ENCODE measurements at regions not wholly inside any gene's neighbourhood (a gene's known extent, or its start where the extent isn't known, plus 50 kb on each side); places are given as distances from the start of the nearest gene placed in this dataset.

DNA sequence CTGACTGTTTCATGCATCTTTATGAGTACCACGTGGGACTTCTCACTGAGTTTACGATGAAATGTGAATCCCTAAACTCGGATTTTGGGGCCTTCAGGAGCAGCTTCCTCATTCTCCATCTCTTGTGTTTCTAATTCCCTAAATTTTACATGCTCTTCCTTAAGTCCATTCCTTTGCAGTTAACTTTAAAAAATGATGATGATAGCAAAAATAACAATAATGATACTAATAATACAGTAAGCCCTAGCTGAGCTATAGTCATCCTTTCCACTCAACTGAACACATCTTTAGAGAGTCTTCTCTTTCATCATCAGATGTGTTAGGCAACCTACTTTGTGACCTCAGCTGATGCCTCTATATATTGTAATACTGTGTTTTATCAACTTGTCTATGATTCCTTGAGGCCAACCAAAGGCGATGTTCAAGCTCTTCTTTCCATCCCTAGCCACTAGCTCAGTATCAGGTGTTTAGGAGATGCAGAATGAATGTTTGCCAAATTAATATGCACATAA lies 1196.4 kb downstream of the VRK1 start:
- FAIRE-seq (no peak), ATAC-seq (no peak), DNase-seq (ENCODE audit: low spot score) (no peak)
- Histone ChIP-seq H3K9me3 (ENCODE audit: low read length) (peaks cover 95% of the 10 kb centered on the region), H3K27me3 (ENCODE audit: control insufficient read depth in 1 of 2, insufficient read depth in 2 of 2, low read length in 2 of 2) (no peaks in the 10 kb centered on the region), H3K27ac (ENCODE audit: extremely low read length, insufficient read depth, low read length) (no peak overlapping the region), H3K4me3 (replicated peaks in 1 of 3; ENCODE audit: insufficient read depth in 1 of 3, low read depth in 2 of 3, low read length in 3 of 3) (no peak overlapping the region), H3K79me2 (ENCODE audit: insufficient read depth, low read length) (no peaks in the 10 kb centered on the region), H4K20me1 (ENCODE audit: insufficient read depth, low read length) (no peaks in the 10 kb centered on the region), H3K4me2 (ENCODE audit: low read depth, low read length) (no peak overlapping the region), H3K4me1 (ENCODE audit: insufficient read depth, low read length) (no peaks in the 10 kb centered on the region), H2AFZ (ENCODE audit: low read length) (no peak overlapping the region), H3K36me3 (replicated peaks in 1 of 2; ENCODE audit: control insufficient read depth in 1 of 2, insufficient read depth in 2 of 2, low read length in 2 of 2) (no peaks in the 10 kb centered on the region), H3K9ac (ENCODE audit: insufficient read depth, low read depth, low read length) (no peak overlapping the region)
- CTCF ChIA-PET (ENCODE audit: low intra/inter-chr PET ratio, low total read pairs) = no interaction called here
- WGBS (ENCODE audit: low lambda C conversion rate) = 3% methylated on average over 4 of the region's 4 CpGs
- in situ Hi-C loops (cut with HindIII; ENCODE audit: extremely low pct_ligation_motif_present, low pct_unique_long_range_greater_than_20kb) = loop anchor here (25.0 kb wide), 1 partner anchor 1269 kb away; the partner anchor contains the start of gene BCL11B
- no TSS peak for BruUV-seq (replicated peaks)
- POLR2A ChIA-PET = no interaction called here
- intact Hi-C loops (cut with micrococcal nuclease; ENCODE audit: unreplicated experiment) = no loop called here
- TF ChIP-seq ZNF691 (CRISPR knock-in tag; IDR thresholded peaks at IDR 0.05; ENCODE audit: borderline replicate concordance, low read depth) (no peak), POLR2A (IDR thresholded peaks at IDR 0.05; ENCODE audit: insufficient read depth in 1 of 2, low read depth in 2 of 2, low read length in 2 of 2) (no peak), MAFK (conservative IDR thresholded peaks at IDR 0.05 in 1 of 2, IDR thresholded peaks at IDR 0.05 in 1 of 2; ENCODE audit: low read length in 2 of 2) (peak; percentile 80 to 89), MAFF (IDR thresholded peaks at IDR 0.05; ENCODE audit: low read depth, low read length) (peak; percentile 78)

- H3K27me3 ChIP-seq (ENCODE audit: control insufficient read depth in 1 of 2, insufficient read depth in 2 of 2, low read length in 2 of 2) = no peaks in the 10 kb centered on the region
- POLR2A ChIA-PET = no interaction called here
- intact Hi-C loops (cut with micrococcal nuclease; ENCODE audit: unreplicated experiment) = no loop called here
- BruUV-seq (replicated peaks) = no TSS peak
- H3K4me2 ChIP-seq (ENCODE audit: low read depth, low read length) = no peak overlapping the region
- no peak overlapping the region for H3K9ac ChIP-seq (ENCODE audit: insufficient read depth, low read depth, low read length)
- DNase-seq (ENCODE audit: low spot score) = no peak
- H3K27ac ChIP-seq (ENCODE audit: extremely low read length, insufficient read depth, low read length) = no peak overlapping the region
- peaks cover 96% of the 10 kb centered on the region for H3K9me3 ChIP-seq (ENCODE audit: low read length)
- FAIRE-seq = no peak
- no peaks in the 10 kb centered on the region for H3K4me1 ChIP-seq (ENCODE audit: insufficient read depth, low read length)
- H2AFZ ChIP-seq (ENCODE audit: low read length) = no peak overlapping the region
- no peak for ATAC-seq
- WGBS (ENCODE audit: low lambda C conversion rate) = 16% methylated on average over 5 of the region's 5 CpGs
- in situ Hi-C loops (cut with HindIII; ENCODE audit: extremely low pct_ligation_motif_present, low pct_unique_long_range_greater_than_20kb) = loop anchor here (25.0 kb wide), 1 partner anchor 1268 kb away; the partner anchor contains the start of gene BCL11B
- no peaks in the 10 kb centered on the region for H4K20me1 ChIP-seq (ENCODE audit: insufficient read depth, low read length)
- no peak overlapping the region for H3K4me3 ChIP-seq (replicated peaks in 1 of 3; ENCODE audit: insufficient read depth in 1 of 3, low read depth in 2 of 3, low read length in 3 of 3)
- no peaks in the 10 kb centered on the region for H3K79me2 ChIP-seq (ENCODE audit: insufficient read depth, low read length)
- no peaks in the 10 kb centered on the region for H3K36me3 ChIP-seq (replicated peaks in 1 of 2; ENCODE audit: control insufficient read depth in 1 of 2, insufficient read depth in 2 of 2, low read length in 2 of 2)
- CTCF ChIA-PET (ENCODE audit: low intra/inter-chr PET ratio, low total read pairs) = no interaction called here
- no peak for TF ChIP-seq ZNF431 (CRISPR knock-in tag; IDR thresholded peaks at IDR 0.05; ENCODE audit: borderline replicate concordance, low read depth)
- no peak for TF ChIP-seq NFE2 (CRISPR knock-in tag; IDR thresholded peaks at IDR 0.05)
- TF ChIP-seq TBX3 (IDR thresholded peaks at IDR 0.05; ENCODE audit: borderline replicate concordance) = no peak
- TF ChIP-seq ZNF430 (CRISPR knock-in tag; IDR thresholded peaks at IDR 0.05) = no peak
- no peak for TF ChIP-seq SATB2 (CRISPR knock-in tag; IDR thresholded peaks at IDR 0.05)
- no peak for TF ChIP-seq RFX3 (CRISPR knock-in tag; IDR thresholded peaks at IDR 0.05)
- no peak for TF ChIP-seq NFIB (CRISPR knock-in tag; IDR thresholded peaks at IDR 0.05; ENCODE audit: borderline replicate concordance)
- no peak for TF ChIP-seq DMAP1 (CRISPR knock-in tag; IDR thresholded peaks at IDR 0.05)
- no peak for TF ChIP-seq ZBTB1 (CRISPR knock-in tag; IDR thresholded peaks at IDR 0.05; ENCODE audit: borderline replicate concordance)
- TF ChIP-seq, protein P1, sequence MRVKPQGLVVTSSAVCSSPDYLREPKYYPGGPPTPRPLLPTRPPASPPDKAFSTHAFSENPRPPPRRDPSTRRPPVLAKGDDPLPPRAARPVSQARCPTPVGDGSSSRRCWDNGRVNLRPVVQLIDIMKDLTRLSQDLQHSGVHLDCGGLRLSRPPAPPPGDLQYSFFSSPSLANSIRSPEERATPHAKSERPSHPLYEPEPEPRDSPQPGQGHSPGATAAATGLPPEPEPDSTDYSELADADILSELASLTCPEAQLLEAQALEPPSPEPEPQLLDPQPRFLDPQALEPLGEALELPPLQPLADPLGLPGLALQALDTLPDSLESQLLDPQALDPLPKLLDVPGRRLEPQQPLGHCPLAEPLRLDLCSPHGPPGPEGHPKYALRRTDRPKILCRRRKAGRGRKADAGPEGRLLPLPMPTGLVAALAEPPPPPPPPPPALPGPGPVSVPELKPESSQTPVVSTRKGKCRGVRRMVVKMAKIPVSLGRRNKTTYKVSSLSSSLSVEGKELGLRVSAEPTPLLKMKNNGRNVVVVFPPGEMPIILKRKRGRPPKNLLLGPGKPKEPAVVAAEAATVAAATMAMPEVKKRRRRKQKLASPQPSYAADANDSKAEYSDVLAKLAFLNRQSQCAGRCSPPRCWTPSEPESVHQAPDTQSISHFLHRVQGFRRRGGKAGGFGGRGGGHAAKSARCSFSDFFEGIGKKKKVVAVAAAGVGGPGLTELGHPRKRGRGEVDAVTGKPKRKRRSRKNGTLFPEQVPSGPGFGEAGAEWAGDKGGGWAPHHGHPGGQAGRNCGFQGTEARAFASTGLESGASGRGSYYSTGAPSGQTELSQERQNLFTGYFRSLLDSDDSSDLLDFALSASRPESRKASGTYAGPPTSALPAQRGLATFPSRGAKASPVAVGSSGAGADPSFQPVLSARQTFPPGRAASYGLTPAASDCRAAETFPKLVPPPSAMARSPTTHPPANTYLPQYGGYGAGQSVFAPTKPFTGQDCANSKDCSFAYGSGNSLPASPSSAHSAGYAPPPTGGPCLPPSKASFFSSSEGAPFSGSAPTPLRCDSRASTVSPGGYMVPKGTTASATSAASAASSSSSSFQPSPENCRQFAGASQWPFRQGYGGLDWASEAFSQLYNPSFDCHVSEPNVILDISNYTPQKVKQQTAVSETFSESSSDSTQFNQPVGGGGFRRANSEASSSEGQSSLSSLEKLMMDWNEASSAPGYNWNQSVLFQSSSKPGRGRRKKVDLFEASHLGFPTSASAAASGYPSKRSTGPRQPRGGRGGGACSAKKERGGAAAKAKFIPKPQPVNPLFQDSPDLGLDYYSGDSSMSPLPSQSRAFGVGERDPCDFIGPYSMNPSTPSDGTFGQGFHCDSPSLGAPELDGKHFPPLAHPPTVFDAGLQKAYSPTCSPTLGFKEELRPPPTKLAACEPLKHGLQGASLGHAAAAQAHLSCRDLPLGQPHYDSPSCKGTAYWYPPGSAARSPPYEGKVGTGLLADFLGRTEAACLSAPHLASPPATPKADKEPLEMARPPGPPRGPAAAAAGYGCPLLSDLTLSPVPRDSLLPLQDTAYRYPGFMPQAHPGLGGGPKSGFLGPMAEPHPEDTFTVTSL (CRISPR knock-in tag; IDR thresholded peaks at IDR 0.05; ENCODE audit: borderline replicate concordance) = no peak
Measured at GRCh38 chr14:97994020-97994531, 1196.9 kb downstream of the VRK1 start.

Measured in HepG2 (cell line).